ENCODE measurements at regions not wholly inside any gene's neighbourhood (a gene's known extent, or its start where the extent isn't known, plus 50 kb on each side); places are given as distances from the start of the nearest gene placed in this dataset.

GRCh38 chr11:29783506-29783905, 233.3 kb downstream of the KCNA4 start:
- no peak for TF ChIP-seq CTCF (IDR thresholded peaks at IDR 0.05; ENCODE audit: insufficient read depth, low read depth, low read length)
- TF ChIP-seq EZH2 (IDR thresholded peaks at IDR 0.05; ENCODE audit: insufficient read depth, low read length) = no peak
